OCI-LY7 (cell line): ENCODE measurements at regions not wholly inside any gene's neighbourhood (a gene's known extent, or its start where the extent isn't known, plus 50 kb on each side); places are given as distances from the start of the nearest gene placed in this dataset.

Experiments
- EZH2phosphoT487 ChIP-seq: fragments of 200-600 bp; sonication (generic); IDR thresholded peaks from 2 replicates; pipeline ENCODE4 v1.6.1; 2018; ENCODE audit warnings: low read depth, borderline replicate concordance, mild to moderate bottlenecking, mixed run types, antibody characterized with exemption, low read length, moderate library complexity, mixed read lengths
- TF ChIP-seq, protein P1 (sequence below): fragments of 200-600 bp; sonication (generic); conservative IDR thresholded peaks from 2 replicates; pipeline ENCODE4 v1.5.1; 2014; ENCODE audit warnings: mild to moderate bottlenecking, antibody characterized with exemption, low read length, moderate library complexity, mixed read lengths

DNA sequence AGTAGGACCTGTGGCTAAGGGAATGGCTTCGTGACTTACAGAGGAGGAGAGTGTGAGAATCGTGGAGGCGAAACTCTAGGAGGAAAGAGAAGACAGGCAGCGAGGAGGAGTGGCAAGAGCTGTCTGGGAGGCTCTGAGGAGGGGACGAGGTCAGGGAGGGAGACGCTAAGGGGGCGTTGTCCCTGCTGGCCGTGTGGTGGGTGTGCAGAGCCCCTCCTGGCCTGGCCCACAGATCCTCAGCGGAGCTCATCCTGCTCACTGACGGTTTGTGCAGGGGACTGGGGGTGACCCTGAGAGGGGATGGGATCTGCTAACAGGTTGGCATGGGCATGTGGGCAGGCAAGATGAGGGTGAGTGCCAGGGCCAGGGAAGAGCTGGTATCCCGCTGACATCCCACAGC is 56.5 kb upstream of the PRR5 start:
- TF ChIP-seq, protein P1, sequence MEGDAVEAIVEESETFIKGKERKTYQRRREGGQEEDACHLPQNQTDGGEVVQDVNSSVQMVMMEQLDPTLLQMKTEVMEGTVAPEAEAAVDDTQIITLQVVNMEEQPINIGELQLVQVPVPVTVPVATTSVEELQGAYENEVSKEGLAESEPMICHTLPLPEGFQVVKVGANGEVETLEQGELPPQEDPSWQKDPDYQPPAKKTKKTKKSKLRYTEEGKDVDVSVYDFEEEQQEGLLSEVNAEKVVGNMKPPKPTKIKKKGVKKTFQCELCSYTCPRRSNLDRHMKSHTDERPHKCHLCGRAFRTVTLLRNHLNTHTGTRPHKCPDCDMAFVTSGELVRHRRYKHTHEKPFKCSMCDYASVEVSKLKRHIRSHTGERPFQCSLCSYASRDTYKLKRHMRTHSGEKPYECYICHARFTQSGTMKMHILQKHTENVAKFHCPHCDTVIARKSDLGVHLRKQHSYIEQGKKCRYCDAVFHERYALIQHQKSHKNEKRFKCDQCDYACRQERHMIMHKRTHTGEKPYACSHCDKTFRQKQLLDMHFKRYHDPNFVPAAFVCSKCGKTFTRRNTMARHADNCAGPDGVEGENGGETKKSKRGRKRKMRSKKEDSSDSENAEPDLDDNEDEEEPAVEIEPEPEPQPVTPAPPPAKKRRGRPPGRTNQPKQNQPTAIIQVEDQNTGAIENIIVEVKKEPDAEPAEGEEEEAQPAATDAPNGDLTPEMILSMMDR, result no peak
- no peak for TF ChIP-seq EZH2phosphoT487
